HL-60 (cell line): ENCODE measurements at regions not wholly inside any gene's neighbourhood (a gene's known extent, or its start where the extent isn't known, plus 50 kb on each side); places are given as distances from the start of the nearest gene placed in this dataset.

Experiments
- DNase-seq, 2 experiments: peaks; one replicate each; pipeline ENCODE4 v3.0.0-alpha.2; 2010 to 2020; ENCODE audit warnings: low read depth in 1 of 2, low spot score in 1 of 2
- H3K27ac ChIP-seq: fragments of 250-450 bp; sonication (Bioruptor Pico); replicated peaks from 2 replicates; pipeline ENCODE4 v1.5.1; 2020; ENCODE audit warnings: mild to moderate bottlenecking, moderate library complexity
- H3K27me3 ChIP-seq: fragments of 250-450 bp; sonication (Bioruptor Pico); 2 replicates; pipeline ENCODE4 v1.5.1; 2021; ENCODE audit warnings: mild to moderate bottlenecking, moderate library complexity; ENCODE audit not compliant: insufficient read depth, poor library complexity, severe bottlenecking
- H3K4me3 ChIP-seq: replicated peaks from 2 replicates; pipeline ENCODE4 v1.5.1; 2011; ENCODE audit warnings: mild to moderate bottlenecking, control low read depth, low read length; ENCODE audit not compliant: insufficient read depth
- GABPA ChIP-seq: IDR thresholded peaks from 2 replicates; pipeline ENCODE4 v1.6.1; 2012; ENCODE audit warnings: low read depth
- POLR2AphosphoS5 ChIP-seq: IDR thresholded peaks from 2 replicates; pipeline ENCODE4 v1.6.1; 2012; ENCODE audit warnings: low read depth
- REST ChIP-seq: IDR thresholded peaks from 2 replicates; pipeline ENCODE4 v1.6.1; 2012; ENCODE audit warnings: low read depth; ENCODE audit not compliant: insufficient replicate concordance
- SPI1 ChIP-seq: IDR thresholded peaks from 2 replicates; pipeline ENCODE4 v1.6.1; 2012; ENCODE audit warnings: low read depth, mild to moderate bottlenecking, borderline replicate concordance
- TF ChIP-seq, protein P1 (sequence below): IDR thresholded peaks from one replicate; pipeline ENCODE4 v1.5.1; 2011; ENCODE audit warnings: low read length, control low read depth, inconsistent platforms; ENCODE audit not compliant: insufficient read depth

DNA sequence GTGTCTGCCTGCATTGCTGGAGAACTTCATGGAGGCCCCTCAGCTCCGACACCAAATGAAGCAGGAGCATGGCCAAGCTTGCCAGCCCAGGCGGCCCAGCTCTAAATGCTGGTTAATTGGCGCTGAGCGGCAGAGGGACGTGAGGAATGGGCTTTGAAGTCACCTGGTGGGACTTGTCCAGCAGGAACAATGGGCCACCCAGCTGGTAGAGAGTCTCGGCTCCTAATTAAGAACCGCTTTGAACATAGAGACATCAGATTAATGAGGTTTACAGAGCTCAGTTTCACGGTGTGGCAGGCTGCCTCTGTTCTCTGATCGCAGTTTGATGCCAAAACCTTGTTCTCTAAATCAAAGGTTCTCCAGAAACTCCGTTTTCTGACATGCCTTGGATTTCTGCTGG lies 77.5 kb upstream of the LINGO1 start:
- no peak overlapping the region for H3K27ac ChIP-seq
- DNase-seq = no peak
- TF ChIP-seq SPI1 (no peak), GABPA (no peak), POLR2AphosphoS5 (no peak), REST (no peak)
- TF ChIP-seq, protein P1, sequence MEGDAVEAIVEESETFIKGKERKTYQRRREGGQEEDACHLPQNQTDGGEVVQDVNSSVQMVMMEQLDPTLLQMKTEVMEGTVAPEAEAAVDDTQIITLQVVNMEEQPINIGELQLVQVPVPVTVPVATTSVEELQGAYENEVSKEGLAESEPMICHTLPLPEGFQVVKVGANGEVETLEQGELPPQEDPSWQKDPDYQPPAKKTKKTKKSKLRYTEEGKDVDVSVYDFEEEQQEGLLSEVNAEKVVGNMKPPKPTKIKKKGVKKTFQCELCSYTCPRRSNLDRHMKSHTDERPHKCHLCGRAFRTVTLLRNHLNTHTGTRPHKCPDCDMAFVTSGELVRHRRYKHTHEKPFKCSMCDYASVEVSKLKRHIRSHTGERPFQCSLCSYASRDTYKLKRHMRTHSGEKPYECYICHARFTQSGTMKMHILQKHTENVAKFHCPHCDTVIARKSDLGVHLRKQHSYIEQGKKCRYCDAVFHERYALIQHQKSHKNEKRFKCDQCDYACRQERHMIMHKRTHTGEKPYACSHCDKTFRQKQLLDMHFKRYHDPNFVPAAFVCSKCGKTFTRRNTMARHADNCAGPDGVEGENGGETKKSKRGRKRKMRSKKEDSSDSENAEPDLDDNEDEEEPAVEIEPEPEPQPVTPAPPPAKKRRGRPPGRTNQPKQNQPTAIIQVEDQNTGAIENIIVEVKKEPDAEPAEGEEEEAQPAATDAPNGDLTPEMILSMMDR = no peak
- H3K27me3 ChIP-seq = no peaks in the 10 kb centered on the region
- no peak overlapping the region for H3K4me3 ChIP-seq

DNA sequence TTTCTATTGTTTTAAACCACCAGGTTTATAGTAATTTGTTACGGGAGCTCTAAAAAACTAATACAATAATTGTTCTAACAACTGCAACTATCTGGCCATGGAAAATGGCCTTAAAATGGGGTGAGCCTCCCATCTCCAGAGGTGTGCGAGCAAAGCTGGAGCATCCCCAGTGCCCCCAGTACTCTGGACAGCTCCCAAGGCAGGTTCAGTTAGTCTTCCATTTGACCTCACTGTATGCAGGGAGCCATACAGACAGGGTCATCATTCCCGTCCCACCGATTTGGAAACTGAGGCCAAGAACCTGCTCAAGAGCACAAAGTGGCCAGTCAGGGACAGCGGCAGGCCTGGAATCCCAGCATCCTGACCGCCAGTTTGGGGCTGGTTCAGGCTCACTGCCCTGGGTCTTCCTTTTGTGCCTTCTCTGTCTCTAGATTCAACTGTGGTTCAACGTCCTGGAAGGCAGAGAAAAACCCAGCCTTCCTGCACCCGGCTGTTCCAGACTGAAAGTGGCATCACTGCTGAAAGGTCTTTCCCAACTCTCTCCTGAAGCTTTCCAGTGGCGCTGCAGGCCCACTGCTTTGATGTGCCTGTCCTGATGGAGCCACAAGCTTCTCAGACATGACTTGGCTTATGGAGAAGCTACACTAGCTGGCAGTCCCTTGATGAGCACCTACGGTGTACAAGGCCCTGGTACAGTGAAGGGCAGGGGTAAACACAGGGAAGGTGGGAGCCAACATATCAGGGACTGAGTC lies 76.6 kb upstream of the LINGO1 start:
- TF ChIP-seq POLR2AphosphoS5 (no peak), REST (peak; percentile 93)
- Histone ChIP-seq H3K4me3 (no peak overlapping the region), H3K27ac (no peak overlapping the region), H3K27me3 (no peaks in the 10 kb centered on the region)
- no peak for DNase-seq

- no peak for TF ChIP-seq SPI1
- TF ChIP-seq GABPA = no peak
- TF ChIP-seq, protein P1 = no peak
- no peak for TF ChIP-seq POLR2AphosphoS5
- no peak for TF ChIP-seq REST
- no peak overlapping the region for H3K27ac ChIP-seq
- DNase-seq = no peak
- no peak overlapping the region for H3K4me3 ChIP-seq
- H3K27me3 ChIP-seq = no peaks in the 10 kb centered on the region
These were observed 74.0 kb upstream of the LINGO1 start for GRCh38 chr15:77706482-77707244.
